Ishikawa (cell line): ENCODE measurements at regions not wholly inside any gene's neighbourhood (a gene's known extent, or its start where the extent isn't known, plus 50 kb on each side); places are given as distances from the start of the nearest gene placed in this dataset.

Experiments used
- CEBPB ChIP-seq: IDR thresholded peaks from 2 replicates; pipeline ENCODE4 v1.6.1; 2012
- CREB1 ChIP-seq: IDR thresholded peaks from 2 replicates; pipeline ENCODE4 v1.6.1; 2012; ENCODE audit warnings: low read depth
- EP300 ChIP-seq: IDR thresholded peaks from 2 replicates; pipeline ENCODE4 v1.6.1; 2012; ENCODE audit warnings: borderline replicate concordance
- FOXM1 ChIP-seq: IDR thresholded peaks from 2 replicates; pipeline ENCODE4 v1.6.1; 2012; ENCODE audit warnings: low read depth, borderline replicate concordance
- NFIC ChIP-seq: IDR thresholded peaks from 2 replicates; pipeline ENCODE4 v1.6.1; 2012
- RAD21 ChIP-seq: IDR thresholded peaks from 2 replicates; pipeline ENCODE4 v1.6.1; 2012; ENCODE audit warnings: low read depth
- TAF1 ChIP-seq: IDR thresholded peaks from 2 replicates; pipeline ENCODE4 v1.6.1; 2012; ENCODE audit warnings: low read depth, mild to moderate bottlenecking
- TEAD4 ChIP-seq: IDR thresholded peaks from 2 replicates; pipeline ENCODE4 v1.6.1; 2012
- YY1 ChIP-seq: IDR thresholded peaks from 2 replicates; pipeline ENCODE4 v1.6.1; 2012; ENCODE audit warnings: low read depth
- TF ChIP-seq, protein P1 (sequence below): IDR thresholded peaks from 2 replicates; pipeline ENCODE4 v1.6.1; 2012

DNA sequence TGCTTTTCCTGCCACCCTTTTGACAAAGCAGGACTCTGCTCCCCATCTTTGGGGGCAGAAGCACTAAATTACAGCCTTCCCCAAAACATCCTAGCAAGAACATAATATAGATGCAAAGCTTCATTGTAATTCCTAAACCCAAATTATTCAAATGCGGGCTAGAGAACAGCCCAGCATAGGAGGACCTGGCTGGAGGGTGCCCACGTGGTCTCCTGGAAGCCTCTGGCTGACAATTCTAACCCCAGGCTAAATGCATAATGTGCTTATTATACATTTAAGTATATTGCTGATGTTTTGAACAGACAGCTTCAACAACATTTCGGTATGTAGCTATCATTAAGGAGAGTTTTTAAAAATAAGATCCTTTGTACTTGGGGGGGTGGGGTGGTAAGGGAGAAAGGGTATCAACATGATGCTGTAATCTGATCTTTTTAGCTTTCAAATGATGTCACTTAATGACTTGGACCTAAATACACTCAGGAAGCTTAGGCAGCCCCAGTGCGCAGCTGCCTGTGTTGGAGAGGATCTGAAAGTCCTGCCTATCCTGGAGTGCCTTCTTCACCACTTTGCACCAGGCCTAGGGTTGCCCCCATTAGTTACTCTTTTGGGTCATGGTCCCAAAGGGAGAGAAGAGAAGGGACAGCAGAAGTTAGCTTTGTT is 57.2 kb upstream of the USP3 start:
- TF ChIP-seq RAD21 (no peak), YY1 (no peak), TEAD4 (no peak), CREB1 (no peak), FOXM1 (no peak), NFIC (no peak), TAF1 (no peak), CEBPB (no peak), EP300 (no peak)
- TF ChIP-seq, protein P1, sequence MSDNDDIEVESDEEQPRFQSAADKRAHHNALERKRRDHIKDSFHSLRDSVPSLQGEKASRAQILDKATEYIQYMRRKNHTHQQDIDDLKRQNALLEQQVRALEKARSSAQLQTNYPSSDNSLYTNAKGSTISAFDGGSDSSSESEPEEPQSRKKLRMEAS: no peak
